GM19351 (cell line): ENCODE measurements at regions not wholly inside any gene's neighbourhood (a gene's known extent, or its start where the extent isn't known, plus 50 kb on each side); places are given as distances from the start of the nearest gene placed in this dataset.

Experiments used
- ATAC-seq: cut with Tn5 transposase; IDR thresholded peaks from one replicate; pipeline ENCODE4 v1.9.1; 2021; ENCODE audit warnings: mild to moderate bottlenecking, moderate library complexity; ENCODE audit not compliant: unreplicated experiment

- no peak for ATAC-seq
Measured at GRCh38 chr14:44154874-44155273, 352.2 kb downstream of the FSCB start.

- ATAC-seq, result no peak
Measured at GRCh38 chr14:44154446-44154845, 352.6 kb downstream of the FSCB start.

- ATAC-seq, result no peak
Measured at GRCh38 chr14:44151130-44151820, 355.8 kb downstream of the FSCB start.

GRCh38 chr14:44149597-44149996 is 357.5 kb downstream of the FSCB start:
- no peak for ATAC-seq

- ATAC-seq, result no peak
Measured at GRCh38 chr14:44142006-44142405, 365.1 kb downstream of the FSCB start.

DNA sequence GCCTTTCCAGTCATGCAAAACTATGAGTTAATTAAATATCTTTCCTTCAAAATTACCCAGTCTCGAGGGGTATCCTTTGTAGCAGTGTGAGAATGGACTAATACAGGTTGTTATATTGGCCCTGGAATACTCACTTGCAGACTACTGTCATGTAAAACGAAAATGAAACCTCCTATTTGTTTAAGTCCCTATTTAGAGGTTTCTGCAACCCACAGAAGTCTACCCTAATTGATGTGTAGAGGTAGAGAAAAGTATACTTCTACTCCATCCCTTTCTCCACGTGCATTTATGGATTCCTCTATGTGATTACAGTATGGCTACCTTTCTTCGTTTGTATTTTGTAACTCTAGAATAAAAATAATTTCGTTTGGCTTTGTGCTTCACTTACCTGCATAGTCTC is 371.1 kb downstream of the FSCB start:
- ATAC-seq, result no peak

DNA sequence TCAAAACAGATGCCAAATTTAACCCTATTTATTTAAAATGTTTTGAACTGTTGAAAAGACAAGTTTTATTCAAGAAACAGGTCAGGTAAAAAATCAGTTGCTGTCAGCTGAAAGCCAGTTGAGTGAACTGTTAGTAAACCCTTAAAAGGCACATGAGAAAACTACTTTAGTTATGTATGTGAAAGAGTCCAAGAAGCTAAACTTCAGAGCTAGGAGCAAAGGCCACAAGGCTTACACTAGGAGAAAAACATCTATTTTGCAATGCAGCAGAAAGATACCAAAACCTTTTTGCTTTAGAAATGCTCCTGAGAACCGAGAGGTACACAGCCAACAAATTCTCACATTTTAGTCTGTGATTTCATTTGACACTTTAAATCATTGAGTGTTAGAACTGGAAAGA is 375.2 kb downstream of the FSCB start:
- no peak for ATAC-seq

GRCh38 chr14:44113769-44114730 is 393.0 kb downstream of the FSCB start:
- no peak for ATAC-seq

- ATAC-seq, result no peak
Measured at GRCh38 chr14:44112774-44113460, 394.2 kb downstream of the FSCB start.

- no peak for ATAC-seq
Measured at GRCh38 chr14:44109036-44109435, 398.0 kb downstream of the FSCB start.

DNA sequence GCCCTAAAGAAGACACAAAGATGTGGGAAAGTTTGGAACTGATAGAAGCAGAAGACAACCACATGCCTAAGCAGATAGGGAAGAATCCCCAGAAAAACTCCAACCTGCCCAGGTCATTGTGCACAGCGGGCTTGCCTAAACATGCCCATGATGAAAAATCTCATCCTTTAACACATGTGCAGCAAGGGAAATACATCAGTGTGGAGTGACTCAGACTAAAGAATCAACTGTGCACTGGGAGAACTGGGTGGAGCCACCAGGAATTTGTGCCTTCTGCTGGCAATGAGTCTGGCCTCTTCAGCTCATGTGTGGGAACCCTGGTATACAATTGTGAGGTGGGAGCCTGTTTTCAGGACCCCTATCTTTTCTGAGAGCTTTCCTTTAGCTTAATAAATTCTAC is 398.5 kb downstream of the FSCB start:
- no peak for ATAC-seq

DNA sequence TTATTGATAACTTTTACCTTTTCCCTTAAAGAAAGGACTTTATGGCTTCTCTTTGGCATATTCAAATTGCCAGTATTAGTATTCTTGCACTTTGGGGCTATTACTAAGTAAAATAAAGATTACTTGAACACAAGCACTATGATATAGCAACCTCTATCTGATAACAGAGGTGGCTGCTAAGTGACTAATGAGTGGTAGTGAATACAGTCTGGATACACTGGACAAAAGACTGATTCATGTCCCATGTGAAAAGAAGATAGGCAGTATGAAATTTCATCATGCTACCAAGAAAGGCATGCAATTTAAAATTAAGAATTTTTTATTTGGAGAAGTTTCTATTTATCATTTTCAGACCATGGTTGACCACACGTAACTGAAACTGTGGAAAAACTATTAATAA is 399.9 kb downstream of the FSCB start:
- ATAC-seq, result no peak

GRCh38 chr14:44099743-44100488 is 407.2 kb downstream of the FSCB start:
- ATAC-seq, result no peak

GRCh38 chr14:44081146-44081545 is 425.9 kb downstream of the FSCB start:
- ATAC-seq, result no peak

DNA sequence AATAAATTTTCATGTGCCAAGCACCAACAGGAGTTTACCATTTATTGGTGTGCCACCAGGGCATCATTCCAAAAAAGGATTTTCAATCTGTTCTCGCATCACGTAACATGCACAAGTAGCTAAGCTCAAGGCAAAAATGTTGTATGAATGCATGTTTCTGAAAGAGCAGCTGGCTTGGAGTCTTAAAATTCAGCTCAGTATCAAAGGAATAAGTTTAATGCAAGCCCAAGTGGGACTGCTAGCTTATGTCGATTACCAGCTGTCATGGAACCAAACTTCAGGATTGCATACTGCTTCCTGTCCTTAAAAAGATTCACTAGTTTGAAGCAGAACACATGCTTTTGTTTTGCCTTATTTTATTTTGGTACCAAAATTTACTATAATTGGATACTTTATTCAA is 437.0 kb downstream of the FSCB start:
- ATAC-seq, result no peak

DNA sequence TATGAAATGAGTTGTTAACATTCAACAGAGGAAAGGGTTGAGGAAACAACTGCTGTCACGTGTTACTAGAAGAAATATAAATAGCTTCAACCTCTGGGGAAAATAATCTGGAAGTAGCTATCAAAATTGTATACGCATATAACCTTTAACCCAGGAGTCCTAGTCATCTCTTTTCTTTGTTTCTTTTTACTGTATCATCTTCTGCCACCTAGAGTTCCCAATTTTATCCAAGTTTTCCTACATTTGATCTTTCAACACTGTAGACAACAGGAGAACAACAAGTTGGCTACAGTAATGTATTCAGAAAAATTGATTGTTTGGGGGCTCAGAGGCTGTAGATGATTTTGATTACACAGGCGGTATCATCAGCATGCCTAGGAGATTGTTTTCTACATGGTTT is 453.7 kb downstream of the FSCB start:
- ATAC-seq, result no peak

GRCh38 chr14:44041700-44042099 is 465.4 kb downstream of the FSCB start:
- no peak for ATAC-seq

DNA sequence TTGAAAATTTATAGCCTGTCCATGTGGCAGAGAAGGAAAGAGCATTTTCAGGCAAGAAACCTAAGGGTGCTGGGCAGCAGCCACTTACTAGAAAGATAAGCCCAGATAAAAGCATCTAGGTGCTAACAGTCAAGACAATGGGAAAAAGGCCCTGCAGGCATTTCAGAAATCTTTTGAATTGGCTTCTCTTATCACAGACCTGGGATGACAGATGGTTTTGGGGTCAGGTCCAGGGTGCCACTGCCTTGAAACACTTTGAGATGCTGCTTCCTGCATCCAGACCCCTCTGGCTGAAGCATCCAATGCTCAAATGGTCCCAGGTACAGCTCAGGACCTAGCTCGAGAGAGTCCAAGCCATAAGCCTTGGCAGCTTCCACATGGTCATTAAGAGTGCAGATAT is 466.5 kb downstream of the FSCB start:
- ATAC-seq, result no peak

DNA sequence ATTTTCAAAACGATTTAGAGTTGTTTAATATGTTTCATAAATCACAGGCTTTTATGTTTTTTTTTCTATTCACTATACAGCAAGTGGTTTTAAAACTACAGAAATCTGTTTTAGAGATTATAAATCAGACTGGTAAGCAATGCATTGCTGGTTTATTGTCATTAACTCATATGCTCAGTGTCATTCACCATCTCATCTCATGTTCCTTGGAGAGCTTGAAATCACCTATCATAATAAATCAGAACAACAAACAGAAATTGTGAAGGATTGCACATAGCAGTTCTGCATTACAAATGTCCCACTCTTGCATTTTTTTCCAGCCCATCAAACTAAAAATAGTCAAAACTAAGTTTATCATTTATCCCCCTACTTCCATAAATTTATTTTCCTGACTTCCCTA is 470.8 kb downstream of the FSCB start:
- ATAC-seq, result no peak

- ATAC-seq, result no peak
Measured at GRCh38 chr14:44035707-44036106, 471.4 kb downstream of the FSCB start.

DNA sequence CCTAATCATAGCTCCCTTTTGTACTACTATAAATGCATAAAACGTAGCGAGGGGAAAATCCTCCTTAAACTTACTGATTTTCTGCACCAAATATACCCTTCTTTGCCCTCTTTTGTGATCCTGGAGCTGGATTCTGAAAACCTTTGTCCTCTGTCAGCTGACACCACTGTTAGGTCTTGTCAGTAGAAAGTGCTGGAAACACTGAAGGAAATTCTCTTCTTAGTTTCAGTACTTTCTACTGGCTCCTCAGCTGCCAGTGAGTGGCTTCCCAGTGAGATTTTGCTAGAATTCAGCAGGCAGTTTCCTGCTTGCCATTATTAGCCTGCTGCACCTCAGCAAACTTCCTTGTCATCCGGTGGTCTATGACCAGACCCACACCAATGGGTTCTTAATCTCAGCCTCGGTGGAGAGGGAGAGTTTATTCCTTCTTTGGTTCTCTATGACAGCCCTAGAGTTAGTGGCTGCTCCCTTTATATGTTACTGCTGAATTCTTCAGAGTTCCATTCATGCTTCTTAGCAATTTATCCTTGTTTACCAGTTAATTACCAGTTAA is 476.2 kb downstream of the FSCB start:
- no peak for ATAC-seq
